Liver (tissue), 8 donors: ENCODE measurements at regions not wholly inside any gene's neighbourhood (a gene's known extent, or its start where the extent isn't known, plus 50 kb on each side); places are given as distances from the start of the nearest gene placed in this dataset.

Experiments
- DNase-seq: peaks from one replicate; pipeline ENCODE4 v3.0.0-alpha.2; 2017; ENCODE audit warnings: low spot score
- H3K27ac ChIP-seq, 2 donors: one replicate each; pipeline ENCODE4 v1.7.0; 2013; ENCODE audit warnings: inconsistent platforms in 2 of 2, low read length in 2 of 2, control low read depth in 1 of 2, low read depth in 1 of 2, mild to moderate bottlenecking in 1 of 2
- H3K27me3 ChIP-seq, 4 donors: one replicate each; pipeline versions ENCODE4 v1.6.1 to v1.7.0; 2013; ENCODE audit warnings: low read length in 3 of 4, inconsistent platforms in 1 of 4, mild to moderate bottlenecking in 1 of 4, moderate library complexity in 1 of 4; ENCODE audit not compliant: control insufficient read depth in 4 of 4, insufficient read depth in 4 of 4
- H3K36me3 ChIP-seq, 4 donors: one replicate each; pipeline versions ENCODE4 v1.6.1 to v1.7.0; 2013; ENCODE audit warnings: low read length in 3 of 4, mild to moderate bottlenecking in 3 of 4, low read depth in 1 of 4, moderate library complexity in 1 of 4; ENCODE audit not compliant: control insufficient read depth in 4 of 4, insufficient read depth in 3 of 4
- H3K4me1 ChIP-seq, 4 donors: one replicate each; pipeline versions ENCODE4 v1.6.1 to v1.7.0; 2013; ENCODE audit warnings: low read length in 3 of 4, mild to moderate bottlenecking in 3 of 4, moderate library complexity in 1 of 4; ENCODE audit not compliant: control insufficient read depth in 4 of 4, insufficient read depth in 4 of 4
- H3K4me3 ChIP-seq, 3 donors: one replicate each; pipeline versions ENCODE4 v1.6.1 to v1.7.0; 2013; ENCODE audit warnings: low read length in 3 of 3, control low read depth in 1 of 3, low read depth in 1 of 3, mild to moderate bottlenecking in 1 of 3
- H3K9ac ChIP-seq, 2 donors: one replicate each; pipeline ENCODE4 v1.7.0; 2013; ENCODE audit warnings: low read length in 2 of 2, mild to moderate bottlenecking in 2 of 2, moderate library complexity in 2 of 2, control low read depth in 1 of 2, low read depth in 1 of 2
- H3K9me3 ChIP-seq, 4 donors: one replicate each; pipeline versions ENCODE4 v1.6.1 to v1.7.0; 2013; ENCODE audit warnings: low read length in 3 of 4; ENCODE audit not compliant: control insufficient read depth in 4 of 4
- ATF3 ChIP-seq: IDR thresholded peaks from 2 replicates; pipeline ENCODE4 v1.6.1; 2016; ENCODE audit warnings: antibody characterized with exemption
- CTCF ChIP-seq: fragments of 150-350 bp; IDR thresholded peaks from 2 replicates; pipeline ENCODE4 v1.5.1; 2017; ENCODE audit warnings: improper control_type of control experiment, low read depth, low read length; ENCODE audit not compliant: missing input control
- EGR1 ChIP-seq, 2 donors: IDR thresholded peaks; 2 replicates each; pipeline ENCODE4 v1.6.1; 2016 to 2018; ENCODE audit warnings: antibody characterized with exemption in 2 of 2, low read depth in 2 of 2
- FOXA2 ChIP-seq: IDR thresholded peaks from 2 replicates; pipeline ENCODE4 v1.6.1; 2016; ENCODE audit warnings: antibody characterized with exemption
- GABPA ChIP-seq, 2 donors: IDR thresholded peaks in 1 of 2; conservative IDR thresholded peaks in 1 of 2; 2 replicates each; pipeline ENCODE4 v1.6.1; 2016; ENCODE audit warnings: antibody characterized with exemption in 2 of 2, mild to moderate bottlenecking in 1 of 2, moderate library complexity in 1 of 2
- HNF4A ChIP-seq, 2 donors: conservative IDR thresholded peaks; 2 replicates each; pipeline ENCODE4 v1.6.1; 2016; ENCODE audit warnings: antibody characterized with exemption in 2 of 2, mild to moderate bottlenecking in 2 of 2
- HNF4G ChIP-seq: IDR thresholded peaks from 2 replicates; pipeline ENCODE4 v1.6.1; 2016; ENCODE audit warnings: antibody characterized with exemption
- MAX ChIP-seq: IDR thresholded peaks from 2 replicates; pipeline ENCODE4 v1.6.1; 2016; ENCODE audit warnings: antibody characterized with exemption
- NR2F2 ChIP-seq: IDR thresholded peaks from 2 replicates; pipeline ENCODE4 v1.6.1; 2016; ENCODE audit warnings: antibody characterized with exemption
- RAD21 ChIP-seq, 2 donors: IDR thresholded peaks; 2 replicates each; pipeline ENCODE4 v1.6.1; 2016; ENCODE audit warnings: antibody characterized with exemption in 2 of 2, mild to moderate bottlenecking in 2 of 2
- REST ChIP-seq: IDR thresholded peaks from 2 replicates; pipeline ENCODE4 v1.6.1; 2016; ENCODE audit warnings: antibody characterized with exemption, mild to moderate bottlenecking
- RXRA ChIP-seq, 2 donors: IDR thresholded peaks; 2 replicates each; pipeline ENCODE4 v1.6.1; 2017 to 2018; ENCODE audit warnings: antibody characterized with exemption in 2 of 2, mild to moderate bottlenecking in 1 of 2
- SP1 ChIP-seq: IDR thresholded peaks from 2 replicates; pipeline ENCODE4 v1.6.1; 2018; ENCODE audit warnings: antibody characterized with exemption, mild to moderate bottlenecking
- TAF1 ChIP-seq: conservative IDR thresholded peaks from 2 replicates; pipeline ENCODE4 v1.6.1; 2016; ENCODE audit warnings: antibody characterized with exemption, mild to moderate bottlenecking
- YY1 ChIP-seq: IDR thresholded peaks from 2 replicates; pipeline ENCODE4 v1.6.1; 2016; ENCODE audit warnings: antibody characterized with exemption, mild to moderate bottlenecking
- ZBTB33 ChIP-seq: IDR thresholded peaks from 2 replicates; pipeline ENCODE4 v1.6.1; 2016; ENCODE audit warnings: antibody characterized with exemption
- WGBS: extraction: QIAGEN DNeasy Blood & Tissue Kit; methylation state at CpG from one replicate; pipeline ENCODE4 v1.1.7; 2013; 5-methylcytosine and 5-hydroxymethylcytosine counted together
- donor health status: healthy.
- donor health status: healthy.
- donor health status: healthy.
- donor health status: healthy.
- donor health status: healthy.

GRCh38 chr9:89796606-89797005, 191.8 kb downstream of the GADD45G start:
- no peaks in the 10 kb centered on the region for H3K27me3 ChIP-seq
- TF ChIP-seq RAD21 (IDR thresholded peaks at IDR 0.05), result no peak
- no peaks in the 10 kb centered on the region for H3K9me3 ChIP-seq
- H3K27ac ChIP-seq, result no peak overlapping the region
- WGBS, result 91% methylated on average over 6 of the region's 6 CpGs
- no peaks in the 10 kb centered on the region for H3K36me3 ChIP-seq
- H3K4me1 ChIP-seq, result peaks cover 12 to 62% (median 48%) of the 10 kb centered on the region in 4 donors
- no peak overlapping the region for H3K9ac ChIP-seq
- H3K4me3 ChIP-seq, result no peak overlapping the region
- DNase-seq, result no peak

GRCh38 chr9:89797255-89797654, 192.4 kb downstream of the GADD45G start:
- Histone ChIP-seq H3K27ac (no peak overlapping the region), H3K9ac (no peak overlapping the region), H3K4me3 (no peak overlapping the region), H3K4me1 (peaks cover 14 to 64% (median 52%) of the 10 kb centered on the region in 4 donors), H3K9me3 (no peaks in the 10 kb centered on the region), H3K27me3 (no peaks in the 10 kb centered on the region), H3K36me3 (no peaks in the 10 kb centered on the region)
- 94% methylated on average over 11 of the region's 11 CpGs for WGBS
- DNase-seq, result no peak
- TF ChIP-seq RXRA (IDR thresholded peaks at IDR 0.05) (no peak), HNF4A (conservative IDR thresholded peaks at IDR 0.05) (no peak), SP1 (no peak), ATF3 (no peak), MAX (no peak), FOXA2 (no peak), HNF4G (no peak), REST (no peak), ZBTB33 (no peak), CTCF (no peak), YY1 (no peak), EGR1 (IDR thresholded peaks at IDR 0.05; ENCODE audit: low read depth in 2 of 2) (no peak), GABPA (IDR thresholded peaks at IDR 0.05 in 1 of 2, conservative IDR thresholded peaks at IDR 0.05 in 1 of 2) (no peak), NR2F2 (no peak), TAF1 (no peak)
